ENCODE measurements at regions not wholly inside any gene's neighbourhood (a gene's known extent, or its start where the extent isn't known, plus 50 kb on each side); places are given as distances from the start of the nearest gene placed in this dataset.

DNA sequence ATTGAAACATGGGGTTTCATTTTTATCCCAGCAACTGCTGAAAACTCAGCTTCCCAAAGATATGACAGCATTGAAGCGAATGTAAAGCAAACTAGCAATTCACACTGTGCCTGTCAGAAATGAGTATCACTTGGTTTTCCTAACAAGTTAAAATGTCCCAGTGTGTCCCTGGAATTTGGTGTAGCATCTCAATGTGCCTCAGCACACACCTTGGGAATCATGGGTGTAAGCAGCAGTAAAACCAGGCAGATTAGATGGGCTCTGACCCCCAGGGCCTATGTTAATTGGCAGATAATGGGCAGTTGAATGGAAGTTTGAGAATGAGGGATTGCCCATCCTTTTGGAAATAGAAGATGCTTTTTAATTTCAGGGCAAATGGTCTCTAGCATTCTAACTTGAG is 784.9 kb upstream of the LRRC4C start:
- no peak overlapping the region for H3K4me3 ChIP-seq (ENCODE audit: low read depth, low read length)
- no peak overlapping the region for H3K4me2 ChIP-seq (ENCODE audit: low read length)
- no peak overlapping the region for H3K27ac ChIP-seq (ENCODE audit: low read depth, low read length)
- no peak overlapping the region for H3K14ac ChIP-seq (ENCODE audit: low read length)
- H2BK5ac ChIP-seq (ENCODE audit: low read depth, low read length, poor library complexity) = no peak overlapping the region
- no peak overlapping the region for H4K12ac ChIP-seq (ENCODE audit: low read depth, low read length)
- H3K79me2 ChIP-seq (ENCODE audit: control insufficient read depth, insufficient read depth, low read length, poor library complexity) = no peaks in the 10 kb centered on the region
- H3K36me3 ChIP-seq (ENCODE audit: control insufficient read depth in 1 of 2, insufficient read depth in 2 of 2, low read length in 2 of 2) = no peaks in the 10 kb centered on the region
- no peak overlapping the region for H3K23ac ChIP-seq (ENCODE audit: low read length)
- H3K9ac ChIP-seq (ENCODE audit: low read length) = no peak overlapping the region
- DNase-seq = no peak
- H2BK12ac ChIP-seq (ENCODE audit: low read length) = no peak overlapping the region
- H3K18ac ChIP-seq (ENCODE audit: low read length) = no peak overlapping the region
- H3K4ac ChIP-seq (ENCODE audit: low read depth, low read length) = no peak overlapping the region
- no peaks in the 10 kb centered on the region for H3K79me1 ChIP-seq (ENCODE audit: low read length)
- no peak overlapping the region for H2AFZ ChIP-seq (ENCODE audit: insufficient read depth, low read length, poor library complexity)
- WGBS (ENCODE audit: extremely low coverage, insufficient coverage, insufficient read length) = no CpG with 5 or more reads among the region's 1 CpG
- H4K91ac ChIP-seq (ENCODE audit: low read depth, low read length) = no peak overlapping the region
- H2BK120ac ChIP-seq (ENCODE audit: insufficient read depth, low read length, poor library complexity) = no peak overlapping the region
- no peaks in the 10 kb centered on the region for H3K4me1 ChIP-seq (ENCODE audit: control insufficient read depth in 1 of 2, insufficient read depth in 2 of 2, low read length in 2 of 2)
- no peaks in the 10 kb centered on the region for H3K27me3 ChIP-seq (ENCODE audit: insufficient read depth, low read length)
- no peak overlapping the region for H4K8ac ChIP-seq (ENCODE audit: low read depth, low read length)
- no peaks in the 10 kb centered on the region for H3K9me3 ChIP-seq (ENCODE audit: insufficient read depth, low read depth, low read length)
- no peak overlapping the region for H2AK5ac ChIP-seq (ENCODE audit: low read length)

DNA sequence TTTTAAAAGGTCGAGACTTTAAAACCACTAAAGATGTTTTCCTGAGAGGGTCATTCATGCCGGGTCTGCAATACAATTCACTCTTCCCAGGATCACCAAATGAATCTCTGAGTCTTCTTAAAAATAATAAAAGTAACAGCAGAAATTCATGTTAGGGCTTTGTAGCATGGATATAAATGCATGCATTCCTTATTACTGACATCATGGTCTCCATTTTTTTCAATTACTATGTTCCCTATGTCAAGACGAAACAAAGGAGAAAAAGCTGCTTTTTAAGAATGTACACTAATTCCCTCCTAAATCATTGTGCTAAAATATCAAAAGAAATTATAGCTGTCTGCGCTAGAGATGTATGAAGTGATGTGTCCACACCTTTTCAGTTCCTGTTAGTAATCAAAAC is 789.9 kb upstream of the LRRC4C start:
- no peak overlapping the region for H3K9ac ChIP-seq (ENCODE audit: low read length)
- no peak overlapping the region for H2BK12ac ChIP-seq (ENCODE audit: low read length)
- no peaks in the 10 kb centered on the region for H3K36me3 ChIP-seq (ENCODE audit: control insufficient read depth in 1 of 2, insufficient read depth in 2 of 2, low read length in 2 of 2)
- H4K91ac ChIP-seq (ENCODE audit: low read depth, low read length) = no peak overlapping the region
- no peak overlapping the region for H2BK5ac ChIP-seq (ENCODE audit: low read depth, low read length, poor library complexity)
- H3K23ac ChIP-seq (ENCODE audit: low read length) = no peak overlapping the region
- no peaks in the 10 kb centered on the region for H3K79me2 ChIP-seq (ENCODE audit: control insufficient read depth, insufficient read depth, low read length, poor library complexity)
- no peaks in the 10 kb centered on the region for H3K79me1 ChIP-seq (ENCODE audit: low read length)
- no CpG with 5 or more reads among the region's 4 CpGs for WGBS (ENCODE audit: extremely low coverage, insufficient coverage, insufficient read length)
- no peak overlapping the region for H4K8ac ChIP-seq (ENCODE audit: low read depth, low read length)
- no peak overlapping the region for H3K27ac ChIP-seq (ENCODE audit: low read depth, low read length)
- DNase-seq = no peak
- no peak overlapping the region for H4K12ac ChIP-seq (ENCODE audit: low read depth, low read length)
- H3K4me3 ChIP-seq (ENCODE audit: low read depth, low read length) = no peak overlapping the region
- no peak overlapping the region for H2AFZ ChIP-seq (ENCODE audit: insufficient read depth, low read length, poor library complexity)
- H3K18ac ChIP-seq (ENCODE audit: low read length) = no peak overlapping the region
- H3K14ac ChIP-seq (ENCODE audit: low read length) = no peak overlapping the region
- H3K4me2 ChIP-seq (ENCODE audit: low read length) = no peak overlapping the region
- no peaks in the 10 kb centered on the region for H3K4me1 ChIP-seq (ENCODE audit: control insufficient read depth in 1 of 2, insufficient read depth in 2 of 2, low read length in 2 of 2)
- no peak overlapping the region for H2AK5ac ChIP-seq (ENCODE audit: low read length)
- H3K27me3 ChIP-seq (ENCODE audit: insufficient read depth, low read length) = no peaks in the 10 kb centered on the region
- no peak overlapping the region for H3K4ac ChIP-seq (ENCODE audit: low read depth, low read length)
- H2BK120ac ChIP-seq (ENCODE audit: insufficient read depth, low read length, poor library complexity) = no peak overlapping the region
- H3K9me3 ChIP-seq (ENCODE audit: insufficient read depth, low read depth, low read length) = peaks cover 2% of the 10 kb centered on the region

DNA sequence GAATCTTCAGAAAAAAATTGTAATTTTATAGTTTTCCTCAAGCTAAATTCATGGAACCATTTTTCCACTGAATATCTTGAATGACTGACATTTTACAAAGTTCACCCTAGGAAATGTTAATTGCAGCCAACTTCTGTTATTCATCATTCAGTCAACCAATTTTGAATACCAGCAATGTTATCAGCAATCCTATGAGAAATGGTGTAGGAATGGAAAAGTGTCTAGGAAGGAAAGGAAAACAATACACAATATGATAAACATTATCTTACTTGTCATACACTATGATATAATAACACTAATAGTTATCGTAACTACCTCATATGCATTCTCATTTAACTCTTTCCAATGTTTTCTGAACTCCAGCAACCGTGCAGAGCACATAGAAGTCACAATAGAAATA is 790.5 kb upstream of the LRRC4C start:
- H3K9me3 ChIP-seq (ENCODE audit: insufficient read depth, low read depth, low read length) = peaks cover 2% of the 10 kb centered on the region
- H3K4me3 ChIP-seq (ENCODE audit: low read depth, low read length) = no peak overlapping the region
- H3K4me2 ChIP-seq (ENCODE audit: low read length) = no peak overlapping the region
- no peak overlapping the region for H3K27ac ChIP-seq (ENCODE audit: low read depth, low read length)
- DNase-seq = no peak
- H4K91ac ChIP-seq (ENCODE audit: low read depth, low read length) = no peak overlapping the region
- H2BK120ac ChIP-seq (ENCODE audit: insufficient read depth, low read length, poor library complexity) = no peak overlapping the region
- H2BK5ac ChIP-seq (ENCODE audit: low read depth, low read length, poor library complexity) = no peak overlapping the region
- no peaks in the 10 kb centered on the region for H3K79me2 ChIP-seq (ENCODE audit: control insufficient read depth, insufficient read depth, low read length, poor library complexity)
- no peak overlapping the region for H3K18ac ChIP-seq (ENCODE audit: low read length)
- H3K9ac ChIP-seq (ENCODE audit: low read length) = no peak overlapping the region
- no peak overlapping the region for H2AK5ac ChIP-seq (ENCODE audit: low read length)
- no CpG with 5 or more reads among the region's 2 CpGs for WGBS (ENCODE audit: extremely low coverage, insufficient coverage, insufficient read length)
- H3K4me1 ChIP-seq (ENCODE audit: control insufficient read depth in 1 of 2, insufficient read depth in 2 of 2, low read length in 2 of 2) = no peaks in the 10 kb centered on the region
- no peak overlapping the region for H2BK12ac ChIP-seq (ENCODE audit: low read length)
- no peaks in the 10 kb centered on the region for H3K79me1 ChIP-seq (ENCODE audit: low read length)
- no peak overlapping the region for H3K23ac ChIP-seq (ENCODE audit: low read length)
- no peak overlapping the region for H3K14ac ChIP-seq (ENCODE audit: low read length)
- H3K36me3 ChIP-seq (ENCODE audit: control insufficient read depth in 1 of 2, insufficient read depth in 2 of 2, low read length in 2 of 2) = no peaks in the 10 kb centered on the region
- H3K27me3 ChIP-seq (ENCODE audit: insufficient read depth, low read length) = no peaks in the 10 kb centered on the region
- H2AFZ ChIP-seq (ENCODE audit: insufficient read depth, low read length, poor library complexity) = no peak overlapping the region
- no peak overlapping the region for H4K12ac ChIP-seq (ENCODE audit: low read depth, low read length)
- H4K8ac ChIP-seq (ENCODE audit: low read depth, low read length) = no peak overlapping the region
- no peak overlapping the region for H3K4ac ChIP-seq (ENCODE audit: low read depth, low read length)

DNA sequence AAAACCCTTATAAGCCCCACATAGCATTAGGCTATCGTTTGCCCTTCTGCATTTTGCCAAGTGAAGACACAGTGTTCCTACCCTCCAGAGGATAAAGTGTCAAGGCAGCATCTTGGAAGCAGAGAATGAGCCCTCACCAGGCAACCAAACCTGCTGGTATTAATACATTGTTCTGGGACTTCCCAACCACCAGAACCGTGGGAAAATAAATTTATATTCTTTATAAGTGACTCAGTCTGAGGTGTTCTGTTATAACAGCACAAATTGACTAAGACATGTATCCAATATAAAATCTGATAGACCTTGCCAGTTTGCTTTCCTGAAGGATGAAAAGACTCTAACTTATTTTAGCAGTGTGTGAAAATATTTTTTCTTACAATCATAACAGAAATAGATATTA is 792.5 kb upstream of the LRRC4C start:
- Histone ChIP-seq H3K9ac (ENCODE audit: low read length) (no peak overlapping the region), H3K4me1 (ENCODE audit: control insufficient read depth in 1 of 2, insufficient read depth in 2 of 2, low read length in 2 of 2) (no peaks in the 10 kb centered on the region), H2AFZ (ENCODE audit: insufficient read depth, low read length, poor library complexity) (no peak overlapping the region), H2AK5ac (ENCODE audit: low read length) (no peak overlapping the region), H2BK5ac (ENCODE audit: low read depth, low read length, poor library complexity) (no peak overlapping the region), H3K27me3 (ENCODE audit: insufficient read depth, low read length) (no peaks in the 10 kb centered on the region), H3K4me3 (ENCODE audit: low read depth, low read length) (no peak overlapping the region), H4K8ac (ENCODE audit: low read depth, low read length) (no peak overlapping the region), H3K14ac (ENCODE audit: low read length) (no peak overlapping the region), H3K4ac (ENCODE audit: low read depth, low read length) (no peak overlapping the region), H3K23ac (ENCODE audit: low read length) (no peak overlapping the region), H4K12ac (ENCODE audit: low read depth, low read length) (no peak overlapping the region), H2BK12ac (ENCODE audit: low read length) (no peak overlapping the region), H3K9me3 (ENCODE audit: insufficient read depth, low read depth, low read length) (peaks cover 2% of the 10 kb centered on the region), H2BK120ac (ENCODE audit: insufficient read depth, low read length, poor library complexity) (no peak overlapping the region), H3K36me3 (ENCODE audit: control insufficient read depth in 1 of 2, insufficient read depth in 2 of 2, low read length in 2 of 2) (no peaks in the 10 kb centered on the region), H3K79me1 (ENCODE audit: low read length) (no peaks in the 10 kb centered on the region), H3K4me2 (ENCODE audit: low read length) (no peak overlapping the region), H4K91ac (ENCODE audit: low read depth, low read length) (no peak overlapping the region), H3K18ac (ENCODE audit: low read length) (no peak overlapping the region), H3K27ac (ENCODE audit: low read depth, low read length) (no peak overlapping the region), H3K79me2 (ENCODE audit: control insufficient read depth, insufficient read depth, low read length, poor library complexity) (no peaks in the 10 kb centered on the region)
- no peak for DNase-seq
- WGBS (ENCODE audit: extremely low coverage, insufficient coverage, insufficient read length) = no CpG with 5 or more reads among the region's 2 CpGs
